Daoy (cell line): ENCODE measurements at regions not wholly inside any gene's neighbourhood (a gene's known extent, or its start where the extent isn't known, plus 50 kb on each side); places are given as distances from the start of the nearest gene placed in this dataset.

ENCODE experiments used
- DNase-seq: peaks from one replicate; pipeline ENCODE4 v3.0.0-alpha.2; 2015; ENCODE audit warnings: low read depth

DNA sequence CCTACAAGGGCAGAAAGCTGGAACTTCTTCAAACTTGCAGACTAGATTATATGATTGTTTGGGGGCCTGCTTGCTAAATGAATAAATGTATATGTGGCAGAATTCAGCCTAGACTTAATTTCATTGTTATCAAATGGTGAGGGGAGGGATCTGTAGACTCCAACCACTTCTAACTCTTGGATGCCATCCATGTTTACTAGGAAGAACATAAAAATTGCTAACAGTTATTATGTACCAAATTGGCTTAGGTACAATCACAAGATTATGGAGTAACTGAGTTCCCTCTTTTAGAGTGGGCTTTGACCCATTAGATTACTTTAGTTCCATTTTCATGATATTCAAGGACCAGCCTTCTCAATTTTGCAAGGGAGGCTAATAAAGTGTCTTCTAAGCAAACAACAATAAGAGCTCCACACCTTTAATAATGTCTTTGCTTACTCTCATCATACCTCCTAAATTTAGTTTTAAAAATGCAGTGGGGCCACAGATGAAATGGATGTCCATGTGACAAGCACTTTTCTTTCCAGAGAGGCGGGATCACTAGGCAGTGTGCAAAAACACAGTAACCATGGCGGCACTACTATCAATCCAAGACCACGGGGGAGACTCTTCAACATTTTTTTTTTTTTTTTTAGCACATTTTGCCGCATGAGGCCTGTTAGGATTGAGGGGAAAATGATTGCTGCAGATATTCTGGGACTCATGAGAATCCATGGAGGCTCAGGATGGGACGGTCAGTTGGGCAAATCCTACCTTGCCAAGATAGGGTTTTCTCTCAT is 217.6 kb upstream of the SPRED2 start:
- DNase-seq = no peak

DNA sequence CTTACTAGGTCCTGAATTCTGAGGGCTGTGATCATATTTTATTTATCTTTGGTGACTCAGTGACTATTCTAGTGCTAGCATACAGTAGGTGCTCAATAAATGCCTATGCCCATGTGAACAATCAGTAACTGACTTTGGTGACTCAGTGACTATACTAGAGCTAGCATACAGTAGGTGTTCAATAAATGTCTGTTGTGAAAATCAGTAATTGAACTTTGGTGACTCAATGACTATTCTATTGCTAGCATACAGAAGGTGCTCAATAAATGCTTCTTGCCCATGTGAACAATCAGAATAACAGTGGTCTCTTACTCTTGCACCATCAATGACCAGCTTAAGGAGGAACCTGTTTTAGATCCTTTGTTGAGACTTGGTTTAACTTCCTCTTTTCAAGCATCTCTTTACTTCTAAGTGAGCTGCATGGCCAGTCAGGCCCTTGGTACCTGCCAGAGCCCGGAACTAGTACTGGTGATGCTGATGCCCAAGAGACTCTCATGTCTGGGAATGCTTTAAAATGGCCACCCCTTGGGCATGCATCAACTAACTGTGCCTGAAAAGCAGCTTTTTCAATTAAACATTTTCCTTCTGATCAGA is 214.9 kb upstream of the SPRED2 start:
- DNase-seq = no peak

DNA sequence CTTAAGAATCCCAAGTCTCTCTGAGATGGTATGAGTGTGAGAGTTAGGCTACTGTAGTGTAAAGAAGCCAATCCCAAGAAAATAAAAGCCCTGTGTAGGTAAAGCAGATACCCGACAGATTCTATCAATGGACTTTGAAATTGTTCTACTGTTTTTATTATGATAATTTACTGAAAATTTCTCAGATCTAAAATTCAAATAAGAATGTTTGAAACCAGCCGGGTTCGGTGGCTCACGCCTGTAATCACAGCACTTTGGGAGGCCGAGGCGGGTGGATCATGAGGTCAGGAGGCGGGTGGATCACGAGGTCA is 208.3 kb upstream of the SPRED2 start:
- no peak for DNase-seq

DNA sequence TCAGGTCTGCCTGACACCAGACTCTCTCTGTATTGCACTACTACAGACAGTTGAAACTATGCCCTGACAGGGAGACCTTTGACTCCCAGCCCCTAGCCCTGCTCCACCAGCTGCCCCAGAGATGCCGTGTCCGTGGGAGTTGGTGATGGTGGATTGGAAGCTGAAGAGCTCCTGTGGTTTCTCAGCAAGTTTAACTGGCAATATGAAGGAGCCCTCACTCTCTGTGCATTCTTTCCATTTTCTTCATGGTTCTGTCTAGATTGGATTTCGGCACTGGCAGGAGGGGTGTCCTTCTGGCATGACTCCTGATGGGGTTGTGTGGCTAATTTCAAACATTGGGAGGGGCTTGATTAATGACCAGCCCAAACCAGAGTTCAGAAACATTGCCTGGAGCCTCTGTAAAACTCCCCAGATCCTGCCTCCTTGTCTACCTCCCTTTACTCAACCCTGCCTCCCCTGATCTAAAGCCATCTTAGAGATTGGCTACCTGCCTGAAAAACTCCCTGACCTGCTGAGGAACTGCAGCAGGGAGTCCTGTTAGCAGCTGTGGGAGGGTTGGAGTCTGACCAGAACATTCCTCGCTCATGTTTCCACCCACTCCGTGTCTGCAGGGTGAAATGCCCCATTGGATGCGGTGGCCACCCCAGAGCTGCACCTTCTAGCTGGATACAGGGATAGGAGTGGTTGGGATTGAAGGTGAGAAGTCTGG is 206.9 kb upstream of the SPRED2 start:
- peak; percentile 35 for DNase-seq

DNA sequence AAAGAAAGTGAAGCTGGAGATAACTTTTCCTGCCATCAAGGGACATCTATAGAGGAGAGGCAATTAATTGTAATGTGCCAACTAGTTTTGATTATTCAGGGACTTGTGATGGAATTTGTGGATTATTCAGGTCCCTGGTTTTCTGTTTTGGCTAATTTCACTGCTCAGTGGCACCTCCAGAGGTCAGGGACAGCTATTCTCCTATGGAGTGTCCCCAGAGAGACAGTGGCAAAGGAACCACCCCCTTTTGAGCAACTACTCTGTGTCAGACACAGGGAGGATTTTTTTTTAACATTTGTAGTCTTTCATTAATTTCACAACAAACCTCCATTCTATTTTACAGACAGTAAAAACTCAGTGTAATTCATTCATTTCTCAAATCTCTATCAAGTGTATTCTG is 206.0 kb upstream of the SPRED2 start:
- no peak for DNase-seq

DNA sequence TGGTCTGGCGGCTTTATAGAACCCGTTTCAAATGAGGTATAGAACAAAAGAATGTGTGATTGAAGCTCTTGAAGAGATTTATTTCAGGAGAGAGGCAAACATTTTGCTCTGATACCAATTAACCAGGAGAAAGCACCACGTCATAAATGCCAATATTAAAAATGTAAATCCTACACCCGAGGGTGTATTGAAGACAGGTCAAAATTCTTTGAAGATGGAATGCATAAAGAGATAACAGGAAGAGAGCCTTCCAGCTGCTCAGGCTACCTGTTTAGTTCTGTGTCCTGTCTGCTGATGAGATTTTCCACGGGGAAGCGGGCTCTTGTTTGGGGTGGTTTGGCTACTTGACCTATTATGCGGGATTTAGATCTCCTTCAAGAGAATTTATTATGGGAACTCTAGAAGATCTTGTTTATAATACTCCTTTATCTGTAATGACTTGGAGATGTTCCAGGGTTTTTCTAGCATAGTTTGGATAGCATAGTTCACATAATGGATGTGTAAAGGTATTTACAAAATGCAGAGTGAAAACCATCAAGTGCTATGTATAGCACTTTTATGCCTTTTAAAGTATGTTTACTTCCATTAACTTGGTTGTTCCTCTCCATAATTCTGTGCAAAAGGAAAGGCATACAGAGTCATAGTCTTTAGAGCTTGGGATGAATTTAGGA is 204.5 kb upstream of the SPRED2 start:
- DNase-seq = no peak

DNA sequence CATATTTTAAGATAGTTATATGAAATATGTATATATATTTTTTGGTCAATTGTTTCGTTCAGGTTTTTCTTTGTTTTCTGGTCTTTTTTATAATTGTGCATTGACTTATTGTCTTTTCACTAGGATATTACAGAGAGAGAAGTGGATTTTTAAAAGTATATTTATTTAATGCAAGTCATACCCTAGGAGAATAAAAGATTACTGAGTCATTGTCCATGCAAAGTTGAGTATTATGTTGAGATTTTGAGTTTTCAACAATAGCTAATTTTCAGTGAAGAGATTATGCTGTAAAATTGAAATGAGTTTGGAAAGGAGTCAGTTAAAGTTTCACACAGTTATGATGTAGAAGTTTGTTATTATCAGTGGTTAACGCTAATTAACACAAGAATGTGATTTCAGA is 203.6 kb upstream of the SPRED2 start:
- DNase-seq = no peak

DNA sequence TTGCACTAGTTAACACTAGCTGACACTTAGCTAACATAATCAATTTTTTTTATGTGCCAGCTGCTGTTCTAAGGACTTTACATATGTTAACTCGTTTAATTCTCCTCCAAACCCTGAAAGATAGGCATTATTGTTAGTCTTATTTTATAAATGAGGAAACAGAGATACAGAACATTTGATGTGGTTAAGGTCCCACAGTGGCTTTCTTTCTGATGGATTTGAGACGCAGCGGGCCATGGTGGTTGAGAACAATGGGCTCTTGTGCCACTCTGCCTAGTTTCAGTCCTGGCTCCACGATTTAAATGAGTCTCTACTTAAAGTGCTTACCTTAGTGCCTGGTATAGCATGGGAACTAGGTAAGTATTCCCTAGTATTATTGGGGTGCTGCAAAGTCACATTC is 201.9 kb upstream of the SPRED2 start:
- no peak for DNase-seq

DNA sequence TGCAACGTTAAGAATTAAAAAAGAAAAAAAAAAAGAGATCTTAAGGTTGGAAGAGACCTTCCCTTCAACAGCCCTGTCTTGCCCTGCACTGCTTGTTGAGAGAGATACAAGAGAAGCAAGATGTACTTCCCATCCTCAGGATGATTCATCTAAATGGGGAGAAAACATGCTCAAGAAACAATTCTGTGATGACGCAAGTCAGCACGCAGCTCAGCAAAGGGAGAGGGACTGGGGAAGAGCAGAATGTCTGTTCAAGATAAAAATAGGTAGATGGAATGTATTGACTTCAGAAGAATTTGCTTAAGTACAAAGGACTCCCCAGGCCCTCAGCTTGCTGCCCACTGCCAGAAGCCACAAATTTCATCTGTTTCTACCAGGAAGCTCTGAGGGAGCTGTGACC is 198.2 kb upstream of the SPRED2 start:
- no peak for DNase-seq

DNA sequence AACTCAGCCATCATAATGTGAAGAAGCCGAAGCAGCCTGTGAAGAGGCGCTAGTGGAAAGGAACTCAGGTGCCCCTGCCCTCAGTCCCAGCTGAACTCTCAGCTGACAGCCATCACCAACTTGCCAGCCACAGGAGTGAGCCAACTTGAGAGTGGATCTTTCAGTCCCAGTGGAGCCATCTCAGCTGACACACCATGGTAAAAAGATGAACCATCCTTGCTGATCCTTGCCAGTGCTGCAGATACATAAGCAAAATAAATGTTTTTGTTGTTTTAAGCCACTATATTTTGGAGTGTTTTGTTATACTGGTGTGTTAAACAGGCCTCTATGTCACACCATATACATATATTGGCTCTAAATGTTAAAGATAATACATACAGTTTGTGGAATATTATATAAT is 195.8 kb upstream of the SPRED2 start:
- DNase-seq = no peak

DNA sequence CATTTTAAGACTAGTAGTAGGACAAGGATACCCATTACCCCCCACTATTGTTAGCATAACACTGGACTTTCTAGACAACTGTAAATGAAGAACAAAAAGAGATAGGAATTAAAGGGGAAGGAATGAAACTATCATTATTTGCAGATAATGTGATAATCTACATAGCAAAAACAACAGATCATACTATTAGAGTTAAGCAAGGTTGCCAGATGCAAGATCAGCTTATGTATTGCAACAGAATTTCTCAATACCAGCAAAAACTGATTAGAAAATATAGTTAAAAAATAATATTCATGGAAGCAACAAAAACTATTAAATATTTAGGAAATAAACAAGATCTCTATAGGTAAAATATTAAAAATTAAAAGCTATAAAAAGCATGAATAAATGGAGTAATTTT is 194.4 kb upstream of the SPRED2 start:
- DNase-seq = no peak

DNA sequence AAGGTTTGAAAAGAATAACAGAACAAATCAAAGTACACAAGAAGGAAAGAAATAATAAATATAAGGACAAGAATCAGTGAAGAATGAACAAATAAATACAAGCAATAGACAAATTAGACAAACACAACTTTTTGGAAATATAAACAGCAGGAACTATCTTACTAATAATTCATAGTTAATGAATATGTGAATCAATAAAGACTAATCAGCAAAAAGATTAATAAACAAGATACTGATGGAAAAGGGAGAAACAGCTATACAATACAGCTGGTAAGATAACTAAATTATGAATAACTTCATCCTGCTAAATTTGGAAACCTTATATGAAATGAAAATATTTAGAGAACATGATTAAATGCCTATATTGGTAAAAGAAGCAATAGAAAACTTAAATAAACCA is 193.6 kb upstream of the SPRED2 start:
- no peak for DNase-seq

DNA sequence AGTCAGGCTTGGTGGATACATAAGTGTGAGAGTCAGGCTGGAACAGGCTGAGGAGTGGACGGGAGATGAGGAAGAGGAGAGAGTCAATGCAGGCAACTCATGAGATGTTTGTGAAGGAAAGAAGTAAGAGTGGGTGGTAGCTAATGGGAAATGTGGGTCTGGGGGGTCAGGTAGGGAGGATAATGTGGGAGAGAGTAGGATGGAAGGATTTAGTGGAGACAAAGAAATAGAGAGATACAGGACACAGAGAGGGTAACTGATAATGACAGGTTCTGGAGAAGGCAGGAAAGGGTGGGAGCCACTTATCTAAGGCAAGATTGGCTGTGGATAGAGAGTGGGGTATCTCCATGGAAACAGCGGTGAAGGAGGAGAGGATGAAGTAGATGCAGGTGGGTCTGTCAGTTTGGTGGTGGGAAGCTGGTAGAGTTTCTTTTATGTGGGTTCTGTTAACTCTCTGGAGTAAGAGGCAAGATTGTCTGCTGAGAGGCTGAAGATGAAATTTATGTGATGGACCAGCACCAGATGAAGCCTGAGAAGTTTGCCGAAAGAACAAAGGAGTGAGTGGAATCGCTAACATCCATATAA is 190.6 kb upstream of the SPRED2 start:
- no peak for DNase-seq

DNA sequence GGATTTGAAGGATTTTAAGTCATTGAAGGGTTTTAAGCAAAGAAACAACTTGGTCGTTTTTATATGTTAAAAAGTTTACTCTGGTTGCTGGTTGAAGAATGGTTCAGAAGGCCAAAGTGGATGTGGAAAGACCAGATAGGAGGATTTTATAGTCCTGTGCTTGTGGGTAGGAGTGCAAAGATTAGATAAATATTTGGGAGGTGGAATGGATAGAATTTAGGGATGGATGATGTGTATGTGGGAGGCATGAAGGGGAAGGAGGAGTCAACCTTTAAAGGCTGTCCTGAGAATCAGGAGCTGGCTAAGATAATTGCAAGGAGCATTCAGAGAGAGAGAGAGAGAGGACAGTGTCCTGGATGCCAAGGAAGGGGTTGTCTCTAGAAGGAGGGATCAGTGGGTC is 190.1 kb upstream of the SPRED2 start:
- no peak for DNase-seq

DNA sequence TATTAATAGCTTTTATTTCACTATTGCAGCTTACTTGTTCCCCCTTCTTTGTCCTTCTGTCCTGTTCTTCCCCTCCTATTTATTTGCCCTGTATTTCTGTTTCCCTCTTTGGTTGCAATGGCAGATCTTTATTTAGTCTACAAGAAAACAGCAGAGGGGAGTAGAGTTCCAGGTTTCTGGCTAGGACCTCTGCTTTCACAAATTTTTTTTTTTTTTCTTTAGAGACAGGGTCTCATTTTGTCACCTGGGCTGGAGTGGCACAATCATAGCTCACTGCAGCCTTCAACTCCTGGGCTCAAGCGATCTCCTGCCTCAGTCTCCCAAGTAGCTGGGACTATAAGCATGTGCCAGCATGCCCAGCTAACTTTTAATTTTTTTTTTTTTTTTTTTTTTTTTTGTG is 188.1 kb upstream of the SPRED2 start:
- DNase-seq = no peak

DNA sequence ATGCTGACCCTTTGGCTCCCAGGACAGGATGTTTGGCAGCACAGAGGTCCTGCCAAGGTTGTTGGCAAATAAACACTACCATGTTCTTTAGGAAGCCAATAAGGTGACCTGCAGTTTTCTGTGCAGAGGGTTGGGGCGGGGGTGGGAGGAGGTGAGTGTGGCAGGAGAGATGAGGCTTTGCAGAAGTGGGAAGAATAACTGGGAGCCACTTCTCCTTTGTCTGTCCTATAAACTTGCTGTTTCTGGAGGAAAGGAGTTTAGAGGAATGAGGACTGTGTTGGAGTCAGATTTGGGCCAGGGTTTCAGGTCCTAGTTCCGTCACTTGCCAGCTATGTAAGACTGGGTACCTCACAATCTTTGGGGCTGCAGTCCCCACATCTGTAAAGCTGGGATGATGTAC is 187.6 kb upstream of the SPRED2 start:
- DNase-seq = no peak

DNA sequence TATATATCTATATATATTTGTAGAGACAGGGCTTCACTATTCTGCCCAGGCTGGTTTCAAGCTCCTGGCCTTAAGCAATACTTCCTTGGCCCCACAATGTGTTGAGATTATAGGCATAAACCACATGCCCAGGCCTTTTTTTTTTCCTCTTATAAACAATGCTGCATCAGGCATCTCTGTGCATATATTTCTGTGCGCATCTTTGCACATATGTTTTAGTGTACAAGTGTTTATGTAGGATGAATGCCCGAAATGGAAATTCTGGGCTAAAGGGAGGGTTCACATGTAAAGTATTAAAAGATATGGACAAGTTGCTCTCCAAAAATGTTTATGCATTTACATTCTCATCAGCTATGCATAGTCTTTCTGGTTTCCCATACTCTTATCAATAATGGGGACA is 183.2 kb upstream of the SPRED2 start:
- no peak for DNase-seq

DNA sequence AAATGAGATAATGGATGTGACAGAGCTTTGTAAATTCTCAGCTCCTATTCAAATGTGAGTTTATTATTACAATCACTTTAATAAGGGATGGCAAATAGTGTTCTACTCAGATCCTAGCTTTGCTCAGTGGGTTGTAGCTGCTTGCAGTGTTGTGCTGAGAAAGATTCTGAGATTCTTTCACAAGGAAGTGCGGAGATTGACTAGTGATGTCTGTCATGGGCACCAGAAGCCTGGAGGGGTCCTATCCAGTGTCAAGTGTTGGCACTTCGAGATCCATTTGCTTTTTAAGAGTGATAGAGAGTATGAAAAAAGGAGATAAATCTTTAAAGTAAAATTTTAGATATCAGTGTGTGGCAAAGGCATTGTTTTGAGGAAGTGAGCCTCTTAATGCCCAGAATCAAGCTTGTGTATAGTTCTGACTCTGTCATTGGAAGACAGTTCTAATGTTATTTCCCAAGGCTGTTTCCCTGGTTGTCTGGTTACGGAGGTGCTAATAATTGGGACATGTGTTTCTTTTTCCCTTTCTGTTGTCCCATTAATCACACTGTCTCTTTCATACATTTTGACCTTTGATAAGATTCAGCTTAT is 181.7 kb upstream of the SPRED2 start:
- DNase-seq = no peak

DNA sequence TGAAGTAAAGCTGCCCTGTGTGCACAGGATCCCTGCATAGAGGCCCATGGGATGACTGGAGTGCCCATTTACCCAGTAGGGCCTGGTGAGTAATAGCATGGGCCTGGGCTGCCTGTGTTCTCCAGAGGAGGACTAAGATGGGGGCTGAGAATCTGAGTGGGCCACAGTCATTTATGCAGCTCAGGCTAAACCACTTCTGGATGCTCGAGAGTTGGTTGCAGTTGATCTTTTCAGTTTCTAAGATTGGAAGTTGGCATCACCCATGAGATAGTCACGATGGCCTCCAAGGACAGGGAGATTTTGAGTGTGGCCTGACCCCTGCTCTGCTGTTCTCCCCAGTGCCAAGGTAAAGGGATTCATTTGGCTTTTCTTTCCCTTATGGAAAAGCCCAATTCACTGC is 179.1 kb upstream of the SPRED2 start:
- DNase-seq = no peak

DNA sequence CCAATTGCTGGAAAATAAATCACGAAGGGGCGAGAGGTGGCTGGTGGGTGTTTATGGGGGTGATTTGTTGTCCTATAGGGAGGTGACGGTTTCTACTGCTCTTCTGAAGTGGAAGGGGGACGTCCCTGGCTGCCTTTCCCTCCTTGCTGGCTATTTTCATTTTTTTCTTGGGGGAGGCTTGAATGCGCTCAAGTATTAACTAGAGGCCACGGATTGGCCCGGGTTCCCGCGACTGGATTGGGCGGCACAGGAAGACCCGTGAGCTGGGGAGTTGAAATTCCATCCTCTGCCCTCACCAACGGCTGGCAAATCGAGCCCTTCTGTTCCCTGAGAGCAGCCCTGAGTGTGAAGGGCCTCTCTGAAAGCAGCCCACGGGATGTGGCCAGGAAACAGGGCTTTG is 176.5 kb upstream of the SPRED2 start:
- DNase-seq = no peak

DNA sequence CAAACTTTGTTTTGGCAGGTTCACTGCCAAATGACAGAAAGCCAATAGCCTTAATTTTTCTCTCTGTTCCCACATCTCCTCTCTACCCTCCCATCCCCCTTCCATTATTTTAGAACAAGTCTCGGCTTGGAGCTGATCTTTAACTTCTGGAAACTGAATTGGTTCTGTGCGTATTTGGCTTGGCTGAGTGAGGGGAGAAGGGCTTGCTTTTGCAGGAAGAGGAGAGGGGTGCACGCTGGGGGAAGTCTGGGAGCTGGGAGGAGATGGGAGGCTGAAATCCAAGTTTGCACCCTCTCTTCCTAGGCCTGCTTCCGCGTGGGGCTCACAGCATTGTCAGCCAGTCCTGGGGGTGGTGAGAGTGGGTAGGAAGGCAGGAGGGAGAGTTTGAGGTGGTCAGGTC is 176.1 kb upstream of the SPRED2 start:
- no peak for DNase-seq

DNA sequence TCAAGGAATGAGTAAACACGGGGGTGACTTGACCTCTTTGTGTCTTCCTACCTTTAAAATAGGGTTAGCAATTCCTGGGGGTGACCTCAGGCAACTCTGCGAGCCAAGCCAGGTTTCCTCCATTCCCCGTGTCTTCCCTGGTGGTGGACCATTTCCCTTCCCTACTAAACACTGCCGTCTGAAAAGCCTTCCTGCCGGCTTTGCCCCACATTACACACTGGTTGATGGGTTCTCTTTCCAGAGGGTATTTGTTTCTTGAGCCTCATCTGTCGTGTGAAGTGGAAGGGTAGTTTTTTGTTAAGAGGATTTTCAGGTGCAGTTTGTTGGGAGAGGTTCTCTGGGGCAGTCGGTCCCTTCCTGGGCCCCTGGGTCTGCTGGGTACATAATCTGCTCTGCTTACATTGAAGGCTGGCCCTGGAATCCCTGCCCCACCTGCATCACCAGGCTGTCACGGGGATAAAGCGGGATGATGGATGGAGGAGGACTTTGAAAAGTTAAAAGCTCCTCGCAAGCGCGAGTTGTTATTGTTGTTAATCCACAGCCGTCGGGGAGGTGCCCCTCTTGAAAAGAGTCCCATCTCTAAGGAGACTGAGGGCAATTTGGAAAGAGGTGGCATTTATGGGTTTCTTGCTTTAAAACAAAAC is 175.4 kb upstream of the SPRED2 start:
- DNase-seq = no peak
